ENCODE measurements at regions not wholly inside any gene's neighbourhood (a gene's known extent, or its start where the extent isn't known, plus 50 kb on each side); places are given as distances from the start of the nearest gene placed in this dataset.

GRCh38 chr2:8132879-8133278 is 549.0 kb upstream of the ID2 start (continued):
- TF ChIP-seq CHD7 (IDR thresholded peaks at IDR 0.05; ENCODE audit: low read depth, low read length) (no peak), COPS2 (conservative IDR thresholded peaks at IDR 0.05) (no peak), ZNF146 (CRISPR knock-in tag; IDR thresholded peaks at IDR 0.05; ENCODE audit: unreplicated experiment) (no peak), ZNF583 (CRISPR knock-in tag; IDR thresholded peaks at IDR 0.05) (no peak), NCOA4 (IDR thresholded peaks at IDR 0.05; ENCODE audit: partially characterized antibody) (no peak), SMC3 (conservative IDR thresholded peaks at IDR 0.05; ENCODE audit: insufficient read depth, low read depth, low read length) (no peak), POLR3G (IDR thresholded peaks at IDR 0.05; ENCODE audit: extremely low read depth, insufficient read length, insufficient replicate concordance) (no peak), HCFC1 (IDR thresholded peaks at IDR 0.05; ENCODE audit: low read depth, low read length) (no peak), POU5F1 (IDR thresholded peaks at IDR 0.05; ENCODE audit: borderline replicate concordance, low read depth, low read length, partially characterized antibody) (no peak)

Data from K562 (cell line).